ENCODE measurements at regions not wholly inside any gene's neighbourhood (a gene's known extent, or its start where the extent isn't known, plus 50 kb on each side); places are given as distances from the start of the nearest gene placed in this dataset.
A peak's percentile ranks its signal among the peaks of the same experiment; 100 is the strongest.
"Not testable (repeated sequence)": the region's sequence is repeated elsewhere in the genome, so short reads cannot be mapped to it uniquely, and the experiment has no call there.

GRCh38 chr10:21463436-21463835, 62.0 kb downstream of the SKIDA1 start:
- in situ Hi-C loops (cut with HindIII; ENCODE audit: low pct_unique_long_range_greater_than_20kb, low sequenced_read_pairs): no loop called here
- DNase-seq (ENCODE audit: low read depth): no peak

GRCh38 chr10:21458126-21458871, 67.2 kb downstream of the SKIDA1 start:
- no peak for DNase-seq (ENCODE audit: low read depth)
- in situ Hi-C loops (cut with HindIII; ENCODE audit: low pct_unique_long_range_greater_than_20kb, low sequenced_read_pairs): no loop called here

GRCh38 chr10:21456160-21456559, 69.3 kb downstream of the SKIDA1 start:
- in situ Hi-C loops (cut with HindIII; ENCODE audit: low pct_unique_long_range_greater_than_20kb, low sequenced_read_pairs): no loop called here
- no peak for DNase-seq (ENCODE audit: low read depth)

GRCh38 chr10:21452203-21452602, 73.3 kb downstream of the SKIDA1 start:
- in situ Hi-C loops (cut with HindIII; ENCODE audit: low pct_unique_long_range_greater_than_20kb, low sequenced_read_pairs): no loop called here
- DNase-seq (ENCODE audit: low read depth): no peak

- no peak for DNase-seq (ENCODE audit: low read depth)
- in situ Hi-C loops (cut with HindIII; ENCODE audit: low pct_unique_long_range_greater_than_20kb, low sequenced_read_pairs): no loop called here
These were observed 76.1 kb downstream of the SKIDA1 start for GRCh38 chr10:21449288-21449966.

- in situ Hi-C loops (cut with HindIII; ENCODE audit: low pct_unique_long_range_greater_than_20kb, low sequenced_read_pairs): no loop called here
- no peak for DNase-seq (ENCODE audit: low read depth)
These were observed 80.3 kb downstream of the SKIDA1 start for GRCh38 chr10:21445163-21445562.

GRCh38 chr10:21441625-21442024, 83.9 kb downstream of the SKIDA1 start:
- no peak for DNase-seq (ENCODE audit: low read depth)
- in situ Hi-C loops (cut with HindIII; ENCODE audit: low pct_unique_long_range_greater_than_20kb, low sequenced_read_pairs): no loop called here

- in situ Hi-C loops (cut with HindIII; ENCODE audit: low pct_unique_long_range_greater_than_20kb, low sequenced_read_pairs); DNase-seq (ENCODE audit: low read depth): not testable (repeated sequence)
These were observed 86.6 kb downstream of the SKIDA1 start for GRCh38 chr10:21438914-21439313.

- DNase-seq (ENCODE audit: low read depth): no peak
- in situ Hi-C loops (cut with HindIII; ENCODE audit: low pct_unique_long_range_greater_than_20kb, low sequenced_read_pairs): no loop called here
These were observed 87.6 kb downstream of the SKIDA1 start for GRCh38 chr10:21437770-21438382.

GRCh38 chr10:21432266-21432665, 93.2 kb downstream of the SKIDA1 start:
- in situ Hi-C loops (cut with HindIII; ENCODE audit: low pct_unique_long_range_greater_than_20kb, low sequenced_read_pairs): no loop called here
- no peak for DNase-seq (ENCODE audit: low read depth)

- in situ Hi-C loops (cut with HindIII; ENCODE audit: low pct_unique_long_range_greater_than_20kb, low sequenced_read_pairs): no loop called here
- no peak for DNase-seq (ENCODE audit: low read depth)
These were observed 93.7 kb downstream of the SKIDA1 start for GRCh38 chr10:21431799-21432198.

GRCh38 chr10:21427804-21428481, 97.5 kb downstream of the SKIDA1 start:
- in situ Hi-C loops (cut with HindIII; ENCODE audit: low pct_unique_long_range_greater_than_20kb, low sequenced_read_pairs): no loop called here
- DNase-seq (ENCODE audit: low read depth): peak; percentile 67

- in situ Hi-C loops (cut with HindIII; ENCODE audit: low pct_unique_long_range_greater_than_20kb, low sequenced_read_pairs): no loop called here
- no peak for DNase-seq (ENCODE audit: low read depth)
These were observed 101.0 kb downstream of the SKIDA1 start for GRCh38 chr10:21424459-21424861.

GRCh38 chr10:21423850-21424249, 101.6 kb downstream of the SKIDA1 start:
- in situ Hi-C loops (cut with HindIII; ENCODE audit: low pct_unique_long_range_greater_than_20kb, low sequenced_read_pairs): no loop called here
- no peak for DNase-seq (ENCODE audit: low read depth)

GRCh38 chr10:21423338-21423737, 102.1 kb downstream of the SKIDA1 start:
- no peak for DNase-seq (ENCODE audit: low read depth)
- in situ Hi-C loops (cut with HindIII; ENCODE audit: low pct_unique_long_range_greater_than_20kb, low sequenced_read_pairs): no loop called here

- no peak for DNase-seq (ENCODE audit: low read depth)
- in situ Hi-C loops (cut with HindIII; ENCODE audit: low pct_unique_long_range_greater_than_20kb, low sequenced_read_pairs): no loop called here
These were observed 103.7 kb downstream of the SKIDA1 start for GRCh38 chr10:21421794-21422193.

- DNase-seq (ENCODE audit: low read depth): no peak
- in situ Hi-C loops (cut with HindIII; ENCODE audit: low pct_unique_long_range_greater_than_20kb, low sequenced_read_pairs): no loop called here
These were observed 104.5 kb downstream of the SKIDA1 start for GRCh38 chr10:21421016-21421415.

- peak; percentile 48 for DNase-seq (ENCODE audit: low read depth)
- in situ Hi-C loops (cut with HindIII; ENCODE audit: low pct_unique_long_range_greater_than_20kb, low sequenced_read_pairs): not testable (repeated sequence)
These were observed 106.4 kb downstream of the SKIDA1 start for GRCh38 chr10:21418981-21419576.
